CD4-positive, alpha-beta T cell treated with Interleukin-6 for 4 hours (primary cell): ENCODE measurements at regions not wholly inside any gene's neighbourhood (a gene's known extent, or its start where the extent isn't known, plus 50 kb on each side); places are given as distances from the start of the nearest gene placed in this dataset.

Experiments
- DNase-seq: peaks from one replicate; pipeline ENCODE4 v3.0.0-alpha.2; 2020; ENCODE audit warnings: mixed read lengths

DNA sequence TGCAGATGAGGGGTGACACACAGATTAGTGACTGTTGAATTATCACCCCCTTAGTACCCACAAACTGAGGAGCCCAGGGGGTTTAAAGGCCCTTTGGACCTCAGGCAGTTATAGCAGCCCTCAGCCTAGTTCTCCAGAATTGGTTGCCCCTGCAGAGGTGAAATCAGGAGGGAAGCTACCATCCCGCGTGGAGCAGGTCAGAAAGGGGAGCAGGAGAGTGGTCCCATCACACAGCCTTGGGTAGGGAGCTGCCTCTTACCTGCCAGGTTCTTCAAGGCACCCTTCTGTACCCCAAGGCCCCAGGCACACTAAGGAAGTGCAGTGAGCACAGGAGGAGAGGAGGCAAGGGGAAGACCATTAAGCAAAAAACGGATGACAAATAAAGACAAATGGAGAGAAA is 121.2 kb upstream of the TNR start:
- DNase-seq: no peak

DNA sequence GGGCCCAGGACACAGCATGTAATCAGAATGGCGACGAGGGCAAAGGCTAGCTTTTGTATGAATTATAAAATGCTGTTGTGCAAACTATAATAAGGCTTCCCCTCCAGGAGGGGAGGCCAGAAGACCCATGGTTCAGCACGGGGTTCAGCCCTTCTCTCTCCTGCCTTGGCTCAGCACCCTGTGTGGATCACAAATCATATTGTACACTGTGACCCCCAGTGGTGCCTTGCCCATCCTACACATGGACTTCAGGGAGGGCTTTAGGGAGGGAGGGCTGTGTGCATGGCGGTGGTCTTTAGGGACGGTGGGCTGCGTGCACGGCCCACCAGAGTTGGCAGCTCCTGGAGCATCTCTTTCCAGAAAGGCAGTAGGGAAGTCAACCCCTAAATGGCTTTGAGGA is 120.8 kb upstream of the TNR start:
- no peak for DNase-seq

- DNase-seq: no peak
Measured at GRCh38 chr1:175863299-175864050, 120.1 kb upstream of the TNR start.

- DNase-seq: no peak
Measured at GRCh38 chr1:175862408-175862807, 119.0 kb upstream of the TNR start.

- DNase-seq: no peak
Measured at GRCh38 chr1:175861626-175862367, 118.4 kb upstream of the TNR start.

- no peak for DNase-seq
Measured at GRCh38 chr1:175857756-175858155, 114.4 kb upstream of the TNR start.

GRCh38 chr1:175853681-175854080 is 110.3 kb upstream of the TNR start:
- DNase-seq: no peak

GRCh38 chr1:175851749-175852148 is 108.4 kb upstream of the TNR start:
- no peak for DNase-seq

DNA sequence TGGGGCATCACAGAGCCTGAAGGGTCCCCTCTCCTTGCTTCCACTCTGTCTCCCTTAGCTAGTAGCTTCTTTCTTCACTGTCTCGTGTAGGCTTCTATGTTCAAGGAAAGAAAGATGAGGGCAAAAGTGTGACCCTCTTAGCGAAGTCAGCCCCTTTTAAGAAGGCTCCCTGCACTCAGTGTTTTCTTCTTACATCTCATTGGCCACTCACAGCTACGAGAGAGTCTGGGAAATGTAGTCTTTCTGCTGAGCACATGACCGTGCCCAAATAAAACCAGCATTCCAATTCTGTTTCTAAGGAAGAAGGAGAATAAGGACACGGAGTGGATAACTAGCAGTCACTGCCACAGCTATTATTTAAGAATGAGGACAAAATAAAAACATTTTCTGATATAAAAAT is 104.9 kb upstream of the TNR start:
- DNase-seq: no peak

- no peak for DNase-seq
Measured at GRCh38 chr1:175845985-175846384, 102.6 kb upstream of the TNR start.

GRCh38 chr1:175845338-175845737 is 101.9 kb upstream of the TNR start:
- DNase-seq: no peak

DNA sequence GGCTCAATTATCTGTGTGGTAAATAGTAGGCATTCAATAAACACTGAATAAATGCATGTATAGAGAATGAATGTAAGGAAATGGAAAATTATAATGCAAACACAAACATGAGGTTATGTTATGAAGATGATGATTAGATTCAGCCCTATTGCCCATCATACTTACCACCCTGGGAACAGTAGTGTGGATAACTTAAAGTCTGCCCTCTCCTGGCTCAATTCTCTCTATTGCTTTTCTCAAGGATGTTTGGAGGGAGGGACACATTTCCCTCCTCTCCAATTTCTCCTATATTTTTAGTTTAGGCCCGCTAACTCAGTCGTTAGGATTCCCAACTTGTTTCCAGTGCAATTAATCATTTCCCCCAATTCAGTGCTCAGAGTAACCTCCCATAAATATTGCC is 101.5 kb upstream of the TNR start:
- no peak for DNase-seq

DNA sequence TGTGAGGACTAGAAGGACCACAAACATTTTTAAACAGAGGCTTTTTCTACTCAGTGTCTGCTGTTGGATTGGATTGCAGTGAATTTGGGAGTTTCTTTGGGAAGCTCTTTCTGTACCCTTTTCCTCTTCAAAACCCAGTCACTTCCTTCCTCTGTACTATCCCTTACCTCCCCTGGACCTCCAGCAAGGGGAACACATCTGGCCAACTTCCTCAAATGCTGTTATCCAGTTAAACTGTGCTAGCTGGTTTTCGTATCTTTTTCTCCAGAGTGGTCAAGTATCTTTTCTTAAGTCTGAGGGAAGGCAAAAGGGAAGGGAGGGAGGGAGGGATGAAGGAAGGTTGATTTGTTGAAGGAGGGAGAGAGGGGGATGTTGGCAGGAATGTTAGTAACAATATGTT is 99.2 kb upstream of the TNR start:
- DNase-seq: no peak

DNA sequence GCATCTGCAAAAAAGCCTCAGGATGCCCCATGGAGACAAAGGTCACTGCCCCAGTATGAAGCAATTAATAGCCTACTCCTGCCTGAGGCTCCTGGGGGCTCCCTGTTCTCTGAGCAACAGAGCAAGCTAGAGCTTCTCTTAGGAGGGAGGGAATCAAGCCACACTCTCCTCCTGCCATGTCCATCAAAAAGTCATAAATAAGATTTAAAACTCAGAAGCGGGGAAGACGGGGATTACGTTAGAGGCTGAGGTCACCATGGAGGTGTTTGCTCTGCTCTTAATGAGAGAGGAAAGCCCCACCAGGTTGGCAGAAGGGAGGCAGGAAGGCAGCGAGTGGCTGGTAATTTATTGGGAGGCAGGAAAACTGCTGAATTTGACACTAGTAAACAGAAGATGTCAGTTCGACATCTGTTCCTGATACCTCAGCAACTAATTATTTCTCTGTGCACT is 98.4 kb upstream of the TNR start:
- DNase-seq: no peak

DNA sequence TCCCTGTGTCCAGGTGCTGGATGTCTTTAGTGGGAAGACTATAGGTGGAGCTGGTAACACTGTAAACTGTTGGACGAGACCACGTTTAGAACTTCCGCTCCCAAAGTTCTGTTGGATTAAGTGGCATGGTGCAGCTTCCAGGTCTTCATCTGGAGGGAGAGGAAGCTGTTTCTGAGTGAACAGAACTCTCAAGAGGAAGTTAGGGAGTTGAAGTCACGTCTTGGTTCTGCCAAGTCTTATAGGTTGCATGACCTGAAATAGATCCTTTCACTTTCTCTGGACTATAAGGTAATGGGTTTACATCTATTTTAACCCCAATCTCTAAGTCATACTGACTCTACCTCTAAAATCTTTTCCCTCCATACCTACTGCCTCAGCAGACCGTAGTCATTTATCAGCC is 97.4 kb upstream of the TNR start:
- no peak for DNase-seq

DNA sequence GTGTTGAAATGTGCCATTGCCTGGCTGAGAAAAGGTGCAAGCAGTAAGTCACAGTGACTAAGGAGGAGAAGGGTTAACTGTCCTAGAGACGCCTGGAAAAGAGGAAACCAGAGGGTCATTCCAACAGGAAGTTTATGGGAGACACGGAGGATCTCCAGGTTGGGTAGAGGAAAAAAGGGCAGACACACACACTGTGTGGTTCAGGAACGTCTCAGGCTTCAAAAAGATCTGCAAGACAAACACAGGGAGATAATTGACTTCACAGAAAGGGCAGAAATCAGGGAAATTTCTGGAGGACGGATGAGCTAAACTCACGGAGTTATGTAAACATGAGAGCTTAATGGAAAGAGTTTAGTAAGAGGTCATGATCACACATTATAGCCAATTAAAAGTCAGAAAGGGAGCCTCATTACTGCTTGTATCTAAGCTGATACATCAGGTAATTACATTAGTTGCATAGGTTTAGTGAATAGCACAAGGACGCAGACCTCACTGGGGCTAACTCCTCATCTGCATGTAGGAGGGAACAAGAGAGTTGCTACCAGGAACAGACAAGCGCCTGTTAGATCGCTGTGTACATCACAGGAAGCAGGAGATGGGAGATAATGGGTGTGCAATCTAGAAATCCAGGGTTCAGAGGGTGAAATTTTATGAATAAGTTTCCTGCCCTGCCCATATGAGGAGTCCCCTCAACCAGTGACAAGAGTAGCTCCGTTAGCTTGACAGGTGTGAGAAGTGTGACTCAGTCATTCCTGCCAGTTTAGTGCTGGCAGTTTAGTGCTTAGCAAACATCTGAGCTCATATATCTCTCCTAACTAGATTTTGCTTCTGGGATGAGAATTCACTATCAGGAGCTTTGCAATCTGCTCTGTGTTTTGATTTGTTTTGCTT is 96.6 kb upstream of the TNR start:
- DNase-seq: no peak

GRCh38 chr1:175834597-175834996 is 91.2 kb upstream of the TNR start:
- no peak for DNase-seq

DNA sequence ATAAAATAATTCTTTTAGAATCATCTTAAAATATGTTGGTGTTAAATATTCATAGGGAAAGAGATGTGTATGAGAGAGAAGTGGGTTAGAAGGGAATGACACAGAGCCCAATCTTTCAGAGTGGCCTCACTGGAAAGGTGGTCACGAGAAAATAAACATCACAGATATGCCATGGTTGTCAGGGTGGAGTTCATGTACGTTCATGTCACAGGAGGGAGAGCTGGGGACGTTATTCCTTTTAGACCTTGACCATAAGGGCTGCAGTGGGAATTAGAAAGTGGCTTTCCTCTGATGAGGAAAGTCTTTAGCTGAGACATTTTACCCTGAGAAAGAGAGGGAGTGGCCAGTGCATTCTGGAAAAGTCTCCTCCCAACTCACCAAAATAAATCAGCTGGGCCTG is 90.6 kb upstream of the TNR start:
- no peak for DNase-seq

DNA sequence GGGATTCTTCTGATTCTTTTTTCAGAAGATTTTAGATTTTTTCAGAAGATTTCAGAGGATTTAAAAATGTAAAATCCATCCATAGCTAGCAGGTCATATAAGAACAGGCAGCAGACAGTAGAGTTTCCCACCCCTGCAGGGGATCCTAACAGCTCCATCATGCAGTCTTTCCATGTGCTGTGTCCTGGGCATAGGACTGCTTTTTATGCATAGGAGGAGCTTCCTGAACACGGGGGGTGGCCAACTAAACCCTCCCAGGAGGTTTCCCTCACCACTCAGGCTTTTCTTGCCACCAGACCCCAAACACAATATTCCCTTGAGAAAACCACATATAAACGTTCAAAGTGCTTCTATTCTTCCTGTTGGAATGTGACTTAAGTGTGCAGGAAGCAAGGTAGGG is 90.1 kb upstream of the TNR start:
- no peak for DNase-seq

DNA sequence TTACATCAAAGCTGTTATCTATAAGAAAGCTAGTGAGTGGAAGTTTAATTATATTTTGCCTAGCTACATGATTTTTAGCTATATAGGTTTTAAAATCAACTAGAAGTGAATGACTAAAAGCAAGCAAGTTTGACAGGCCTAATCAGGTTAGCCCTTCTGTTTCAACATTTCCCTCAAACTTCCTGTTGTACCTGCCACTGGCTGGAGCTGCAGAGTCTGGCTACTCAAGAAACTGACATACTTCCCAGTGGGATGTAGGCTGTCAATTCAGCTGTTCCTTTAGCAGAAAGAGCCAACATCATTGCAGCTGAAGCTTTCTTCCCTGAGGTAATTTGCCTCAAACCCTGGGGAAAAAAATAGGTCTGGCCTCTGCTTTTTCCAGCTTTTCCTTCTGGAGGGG is 87.1 kb upstream of the TNR start:
- no peak for DNase-seq

- no peak for DNase-seq
Measured at GRCh38 chr1:175829845-175830244, 86.5 kb upstream of the TNR start.

DNA sequence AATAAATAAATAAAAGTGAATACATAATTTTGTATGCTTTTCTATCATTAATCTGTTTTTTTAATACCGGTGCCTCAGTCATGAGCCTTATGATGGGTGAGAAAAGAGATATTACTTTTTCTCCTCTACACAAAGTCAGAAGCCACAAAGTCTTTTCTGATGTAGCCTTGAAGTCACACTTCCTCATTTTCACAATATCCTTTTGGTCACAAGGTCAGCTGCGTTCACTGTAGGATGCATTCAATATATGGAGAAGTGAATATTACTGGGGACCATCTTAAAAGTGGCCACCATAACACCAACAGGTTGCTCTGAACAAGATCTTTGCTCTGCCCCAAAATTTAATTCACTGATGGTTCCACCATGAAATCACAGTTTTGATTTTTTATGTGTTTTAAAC is 83.3 kb upstream of the TNR start:
- DNase-seq: no peak

- peak; percentile 4 for DNase-seq
Measured at GRCh38 chr1:175824079-175824478, 80.7 kb upstream of the TNR start.

- no peak for DNase-seq
Measured at GRCh38 chr1:175823406-175823805, 80.0 kb upstream of the TNR start.
